HG03025 (cell line): ENCODE measurements at regions not wholly inside any gene's neighbourhood (a gene's known extent, or its start where the extent isn't known, plus 50 kb on each side); places are given as distances from the start of the nearest gene placed in this dataset.

ENCODE experiments used
- ATAC-seq: cut with Tn5 transposase; IDR thresholded peaks from one replicate; pipeline ENCODE4 v1.9.1; 2021; ENCODE audit warnings: mild to moderate bottlenecking, moderate library complexity; ENCODE audit not compliant: unreplicated experiment, low FRiP score

- ATAC-seq: no peak
Observed at GRCh38 chr10:36344240-36345174, 702.4 kb upstream of the FZD8 start.

GRCh38 chr10:36342781-36343180, 700.7 kb upstream of the FZD8 start:
- no peak for ATAC-seq

DNA sequence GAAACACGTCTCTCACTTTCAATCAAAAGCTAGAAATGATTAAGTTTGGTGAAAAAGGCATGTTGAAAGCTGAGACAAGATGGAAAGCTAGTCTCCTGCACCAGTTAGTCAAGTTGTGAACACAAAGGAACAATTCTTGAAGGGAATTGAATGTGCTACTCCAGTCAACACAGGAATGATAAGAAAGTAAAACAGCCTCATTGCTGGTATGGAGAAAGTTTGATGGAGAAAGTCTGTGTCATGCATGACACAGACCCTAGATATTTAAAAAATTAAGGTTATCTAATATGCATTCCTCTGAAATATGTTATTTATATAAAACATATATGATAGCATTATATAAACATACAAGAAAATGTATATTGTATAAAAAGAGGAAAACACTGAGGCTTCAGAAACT, 699.4 kb upstream of the FZD8 start:
- ATAC-seq: no peak

DNA sequence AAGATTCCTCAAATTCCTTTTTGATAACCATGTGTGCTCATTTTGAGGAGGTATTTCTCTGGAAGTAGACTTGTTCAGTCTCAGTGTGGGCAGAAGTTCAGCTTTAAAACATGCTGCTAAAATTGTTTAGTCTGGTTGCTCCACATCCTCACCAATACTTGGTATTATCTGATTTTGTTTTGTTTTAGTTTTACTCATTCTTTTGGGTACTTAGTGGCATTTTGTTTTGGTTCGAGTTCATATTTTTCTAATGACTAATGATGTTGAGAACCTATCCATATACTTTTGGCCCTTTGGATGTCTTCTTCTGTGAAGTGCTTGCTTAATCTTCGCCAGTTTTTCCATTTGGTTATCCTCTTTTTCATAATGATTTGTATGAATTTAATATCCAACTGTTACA, 694.2 kb upstream of the FZD8 start:
- ATAC-seq: no peak

- ATAC-seq: no peak
Observed at GRCh38 chr10:36333446-36333845, 691.4 kb upstream of the FZD8 start.

- no peak for ATAC-seq
Observed at GRCh38 chr10:36332926-36333325, 690.8 kb upstream of the FZD8 start.

DNA sequence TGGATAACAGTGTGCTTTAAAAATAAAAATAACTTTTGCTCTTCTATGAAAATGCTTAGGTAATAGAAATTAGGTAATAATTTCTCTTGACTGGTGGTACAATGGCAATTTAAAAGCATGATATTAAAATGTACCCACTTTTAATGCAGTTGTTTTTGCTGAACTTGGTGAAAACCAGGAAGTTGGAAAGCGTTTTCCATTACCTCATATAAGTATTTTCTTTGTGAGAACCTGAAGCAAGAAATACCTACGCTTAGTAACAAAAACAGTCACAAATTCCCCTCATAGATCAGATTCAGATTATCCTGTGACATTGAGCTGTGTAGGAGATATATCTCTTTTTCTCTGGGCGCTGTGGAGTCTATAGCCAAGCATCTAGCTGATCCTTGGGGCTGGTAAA, 689.0 kb upstream of the FZD8 start:
- no peak for ATAC-seq

GRCh38 chr10:36325815-36326214, 683.7 kb upstream of the FZD8 start:
- ATAC-seq: no peak

- ATAC-seq: no peak
Observed at GRCh38 chr10:36324831-36325230, 682.7 kb upstream of the FZD8 start.

DNA sequence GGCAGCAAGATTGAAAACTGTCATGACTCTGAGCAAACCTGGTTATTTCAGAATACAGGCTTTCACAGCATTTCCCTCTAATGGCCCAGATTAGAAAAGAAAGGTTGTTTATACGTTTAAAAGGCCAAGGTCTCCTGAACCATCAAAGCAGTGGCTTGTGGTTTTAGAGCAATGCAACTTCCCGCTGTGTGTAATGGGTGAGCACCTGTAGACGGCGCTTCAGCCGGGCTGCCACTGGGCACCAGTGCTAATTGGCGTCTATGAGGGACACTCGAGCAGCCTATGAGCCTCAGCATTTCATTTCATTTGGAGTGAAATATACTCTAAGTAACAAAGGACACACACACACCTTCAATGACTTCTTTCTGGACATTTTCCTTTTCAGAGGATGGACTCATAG, 671.0 kb upstream of the FZD8 start:
- no peak for ATAC-seq

- ATAC-seq: no peak
Observed at GRCh38 chr10:36303896-36304295, 661.8 kb upstream of the FZD8 start.

DNA sequence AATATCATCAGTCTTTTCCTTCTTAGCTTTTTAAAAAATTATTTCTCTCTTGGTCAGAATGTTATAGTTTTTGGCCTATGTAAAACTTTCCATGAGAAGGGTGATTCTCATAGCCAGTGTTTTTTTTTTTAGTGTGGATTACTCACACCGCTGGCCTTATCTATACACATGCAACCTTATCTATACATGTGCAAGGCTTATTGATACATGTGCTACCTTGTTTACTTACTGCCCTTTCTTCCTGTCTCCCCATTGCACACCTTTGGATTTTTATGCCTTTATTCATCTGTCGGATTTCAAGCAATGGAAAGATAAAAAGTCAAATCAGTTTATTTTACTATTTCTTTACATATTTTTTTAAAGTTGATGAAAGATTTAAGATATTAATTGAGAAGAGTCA, 660.0 kb upstream of the FZD8 start:
- no peak for ATAC-seq

GRCh38 chr10:36301539-36301938, 659.4 kb upstream of the FZD8 start:
- ATAC-seq: no peak

GRCh38 chr10:36301139-36301538, 659.0 kb upstream of the FZD8 start:
- ATAC-seq: no peak

DNA sequence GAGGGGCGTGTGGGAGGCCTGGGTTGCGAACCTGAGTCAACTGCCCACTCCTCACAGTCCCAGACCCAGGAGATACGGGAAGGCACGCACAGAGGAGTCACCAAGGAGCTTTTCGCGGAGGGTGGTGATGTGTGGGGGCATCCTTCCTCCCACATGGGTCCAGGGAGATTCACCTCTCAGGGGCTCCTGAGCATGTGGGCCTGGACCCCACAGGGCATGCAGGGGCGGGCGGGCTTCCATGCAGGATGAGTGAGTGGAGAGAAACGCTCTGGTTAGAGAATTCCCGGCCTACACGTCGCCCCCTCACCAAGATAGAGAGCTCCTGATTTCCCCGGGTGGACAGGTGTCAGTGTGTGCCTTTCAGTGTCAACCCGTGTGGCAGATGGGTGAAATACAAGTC, 641.7 kb upstream of the FZD8 start:
- ATAC-seq: no peak

- no peak for ATAC-seq
Observed at GRCh38 chr10:36281831-36282331, 639.8 kb upstream of the FZD8 start.

DNA sequence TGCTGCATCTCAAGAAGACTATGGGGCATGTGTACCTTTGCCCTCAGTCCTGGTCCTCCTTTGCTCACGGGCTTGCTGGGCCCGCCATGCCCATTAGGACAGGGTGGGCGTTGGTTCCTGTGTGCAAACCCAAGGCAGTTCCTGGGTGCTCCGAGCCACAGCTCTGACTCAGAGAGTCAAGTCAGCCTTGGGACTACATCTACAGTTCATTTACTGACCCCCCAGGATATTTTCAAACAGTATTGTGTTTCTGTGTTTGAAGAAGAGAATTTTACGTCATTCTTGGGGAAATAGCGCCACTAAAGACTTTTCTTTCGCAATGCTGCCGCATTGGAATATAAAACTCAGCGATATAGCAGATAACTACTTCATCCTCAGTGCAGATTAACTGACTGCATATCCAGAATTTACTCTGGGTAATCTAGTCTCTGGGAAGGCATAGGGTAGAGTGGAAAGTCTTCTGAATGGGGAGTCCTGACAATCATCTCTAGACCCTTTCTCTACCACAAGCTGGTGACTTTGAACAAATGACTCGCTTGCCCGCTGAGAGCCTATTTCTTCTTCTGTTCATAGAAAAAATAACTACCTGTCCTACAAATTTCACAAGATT, 638.9 kb upstream of the FZD8 start:
- ATAC-seq: no peak

DNA sequence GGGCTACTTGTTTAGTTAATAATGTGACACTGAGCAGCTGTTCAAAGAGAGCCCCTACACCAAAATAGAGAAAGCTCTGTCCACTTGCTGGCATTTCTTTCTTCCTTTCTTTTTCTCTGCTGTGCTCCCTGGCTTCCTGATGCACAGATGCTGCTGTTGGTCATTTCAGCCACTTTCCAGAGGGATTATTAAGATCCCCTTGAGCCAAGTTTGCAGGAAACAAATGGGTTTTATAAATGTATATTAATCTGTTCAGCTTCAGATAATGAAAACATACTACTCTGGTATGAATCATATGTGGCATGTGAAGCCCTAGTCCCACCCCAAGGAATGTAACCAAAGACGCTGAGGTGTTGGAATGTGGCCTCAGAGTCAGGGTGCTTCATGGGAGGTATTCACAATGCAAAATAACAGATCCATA, 638.2 kb upstream of the FZD8 start:
- no peak for ATAC-seq

DNA sequence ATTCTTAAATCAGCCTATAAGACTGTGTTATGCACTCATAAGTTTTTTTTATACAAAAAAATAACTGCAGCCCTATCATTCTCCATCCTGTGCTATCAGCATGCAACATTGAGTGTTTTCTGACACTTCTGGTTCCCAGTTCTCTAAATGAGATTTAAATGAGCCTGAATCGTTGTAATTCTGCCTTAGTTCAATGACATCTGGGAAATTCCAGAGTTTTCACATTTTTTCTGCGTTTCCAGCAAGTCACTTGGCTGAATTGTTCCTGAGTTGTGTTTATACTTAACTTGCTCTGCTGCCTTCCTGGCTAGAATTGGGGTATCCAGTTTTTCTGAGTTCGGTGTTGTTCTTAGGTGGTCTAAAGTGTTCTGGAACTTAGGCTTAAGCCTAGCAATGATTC, 636.1 kb upstream of the FZD8 start:
- no peak for ATAC-seq

DNA sequence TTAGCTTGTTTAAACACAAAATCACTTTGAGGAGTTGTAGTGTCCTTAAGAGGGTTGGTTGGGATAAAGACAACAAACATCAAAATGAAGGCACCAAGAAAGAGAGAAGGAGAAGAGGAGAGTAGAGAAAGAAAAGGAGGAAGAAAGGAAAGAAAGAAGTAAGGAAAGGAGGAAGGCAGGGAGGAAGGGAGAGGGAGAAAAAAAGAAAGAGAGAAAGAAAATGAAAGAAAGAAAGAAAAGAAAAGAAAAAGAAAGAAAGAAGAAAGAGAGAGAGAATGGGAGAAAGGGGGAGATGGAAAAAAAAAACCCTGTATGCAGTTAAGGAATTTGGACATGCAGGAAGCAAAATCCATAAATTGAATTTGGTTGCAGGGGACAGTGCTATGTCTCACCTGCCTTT, 635.4 kb upstream of the FZD8 start:
- no peak for ATAC-seq

- ATAC-seq: no peak
Observed at GRCh38 chr10:36271627-36272340, 629.7 kb upstream of the FZD8 start.
